HG03354 (cell line): ENCODE measurements at regions not wholly inside any gene's neighbourhood (a gene's known extent, or its start where the extent isn't known, plus 50 kb on each side); places are given as distances from the start of the nearest gene placed in this dataset.

Experiments
- ATAC-seq: cut with Tn5 transposase; IDR thresholded peaks from one replicate; pipeline ENCODE4 v1.9.1; 2021; ENCODE audit warnings: mild to moderate bottlenecking; ENCODE audit not compliant: unreplicated experiment, poor library complexity, severe bottlenecking

DNA sequence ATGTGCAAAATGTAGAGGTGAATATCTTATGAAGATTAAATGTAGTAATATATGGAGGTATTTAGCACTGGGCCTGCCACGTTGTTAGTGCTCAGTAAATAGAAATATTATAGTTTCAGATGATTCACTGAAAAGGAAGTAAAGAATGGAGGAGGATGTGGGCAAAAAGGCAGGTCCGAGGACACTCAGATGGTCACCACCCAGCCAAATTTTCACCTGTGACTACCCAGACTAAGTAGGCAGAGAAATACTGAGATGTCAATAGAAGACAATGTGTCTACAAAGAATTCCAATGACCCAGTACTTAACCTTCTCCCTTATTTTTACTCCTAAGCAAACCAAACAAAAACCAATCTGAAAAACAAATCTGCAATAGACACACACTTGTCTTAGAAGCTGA lies 70.3 kb upstream of the ATP10B start:
- ATAC-seq = no peak

DNA sequence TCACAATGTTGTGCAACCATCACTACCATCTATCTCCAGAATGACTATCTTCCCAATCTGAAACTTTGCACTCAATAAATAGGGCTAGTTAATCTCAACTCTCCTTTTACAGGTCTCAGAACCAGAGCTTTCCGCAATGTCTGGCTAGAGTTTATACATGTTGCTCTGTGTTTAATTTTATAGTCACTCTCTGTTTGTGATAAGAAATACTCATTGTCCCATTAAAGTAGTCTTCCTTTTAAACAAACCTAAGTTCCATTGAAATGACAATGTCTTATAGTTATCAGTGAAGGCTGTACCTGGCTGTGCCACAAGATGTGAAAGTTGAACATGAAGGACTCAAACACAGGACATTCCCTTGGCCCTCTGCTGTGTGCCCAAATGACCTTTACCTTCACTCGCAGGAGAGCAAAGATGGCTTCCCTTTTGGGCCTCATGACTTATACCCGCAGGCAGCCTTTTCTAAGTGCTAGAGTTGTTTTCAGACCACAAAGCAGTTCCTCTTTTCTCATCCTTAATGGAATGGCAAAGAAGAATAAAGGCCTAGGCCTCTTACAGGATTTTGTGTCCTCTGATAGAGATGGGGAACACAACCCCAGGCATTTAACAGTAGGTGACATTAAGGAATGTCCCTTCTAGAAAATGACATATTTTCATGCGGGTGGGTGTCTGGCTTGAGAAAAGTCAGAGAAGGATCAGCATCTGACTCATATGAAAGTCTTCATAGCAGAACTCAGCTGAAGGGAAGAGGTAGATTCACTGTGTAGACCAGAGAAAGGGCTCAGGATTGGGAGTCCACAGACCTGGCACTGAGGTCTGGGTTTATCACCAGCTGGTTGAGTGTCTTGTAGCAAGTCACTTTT lies 69.6 kb upstream of the ATP10B start:
- no peak for ATAC-seq

DNA sequence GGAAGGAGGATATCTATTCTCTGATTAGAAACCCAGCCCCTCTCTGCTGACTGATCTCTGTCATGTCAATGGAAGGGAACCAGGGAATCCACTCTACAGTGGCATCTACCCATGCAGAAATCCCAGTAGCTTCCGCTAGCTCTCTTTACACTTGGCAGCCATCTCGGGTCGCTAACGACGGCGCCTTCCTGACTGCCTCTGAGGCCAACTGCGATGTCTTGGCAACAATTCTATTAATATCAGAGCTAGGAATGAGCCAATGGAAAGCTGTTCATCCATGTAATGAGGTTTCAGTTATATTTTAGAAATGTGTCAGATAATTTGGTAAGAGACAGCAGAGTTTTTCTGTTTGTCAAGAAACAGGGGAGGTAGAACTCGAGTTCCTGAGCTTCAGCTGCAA lies 67.6 kb upstream of the ATP10B start:
- ATAC-seq = no peak

DNA sequence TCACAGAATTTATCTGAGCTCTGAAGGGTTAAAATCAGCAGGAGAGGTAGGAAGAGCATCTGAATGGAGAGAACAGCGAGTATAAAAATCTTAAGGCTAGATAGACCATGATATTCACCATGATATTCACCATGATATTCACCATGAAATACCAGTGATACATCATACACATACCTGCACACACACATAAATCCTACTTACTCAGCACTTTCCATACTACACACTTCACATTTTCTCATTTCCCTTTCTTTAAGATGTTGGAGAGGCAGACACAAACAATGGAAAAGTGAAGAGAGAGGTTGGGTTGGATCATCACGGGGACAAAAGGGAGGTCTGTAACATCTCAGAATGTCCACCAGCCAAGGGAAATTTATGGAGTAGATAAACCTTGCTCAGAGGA lies 66.4 kb upstream of the ATP10B start:
- ATAC-seq = no peak

DNA sequence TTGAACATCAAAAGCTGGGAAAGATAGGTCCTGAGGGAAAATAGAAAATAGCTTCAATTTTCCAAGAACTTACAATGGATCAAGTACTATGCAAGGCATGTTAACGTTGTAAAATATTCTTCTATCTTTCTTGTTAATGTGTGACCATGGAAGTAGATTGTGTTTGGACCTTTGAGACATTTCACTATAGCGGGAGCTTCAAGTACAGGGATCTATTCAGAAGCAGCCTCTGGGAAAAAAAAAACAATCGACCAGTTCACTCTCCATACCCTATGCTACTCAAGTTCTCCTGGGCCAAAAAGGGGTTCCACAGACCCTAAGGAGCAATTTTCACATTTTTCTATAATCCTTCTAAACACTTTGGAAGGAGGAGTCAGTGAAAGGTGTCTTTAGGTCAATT lies 54.1 kb upstream of the ATP10B start:
- no peak for ATAC-seq

DNA sequence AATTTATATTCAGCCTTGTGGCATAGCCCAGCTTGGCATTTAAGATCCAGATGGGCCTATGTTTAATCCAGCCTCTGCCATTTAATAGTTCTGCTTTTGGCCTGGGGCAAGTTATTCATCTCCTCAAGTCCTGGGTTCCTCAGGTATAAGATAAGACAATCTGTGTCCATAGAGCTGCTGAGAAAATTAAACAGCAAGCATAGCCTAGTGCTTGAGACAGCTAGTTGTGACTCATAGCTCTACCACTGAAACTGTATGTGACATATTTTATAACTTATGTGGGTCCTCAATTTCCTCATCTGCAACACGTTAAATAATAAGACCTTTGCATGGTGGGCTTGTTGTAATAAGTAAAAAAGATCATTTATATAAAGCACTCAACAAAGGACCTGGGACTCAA lies 53.3 kb upstream of the ATP10B start:
- no peak for ATAC-seq

DNA sequence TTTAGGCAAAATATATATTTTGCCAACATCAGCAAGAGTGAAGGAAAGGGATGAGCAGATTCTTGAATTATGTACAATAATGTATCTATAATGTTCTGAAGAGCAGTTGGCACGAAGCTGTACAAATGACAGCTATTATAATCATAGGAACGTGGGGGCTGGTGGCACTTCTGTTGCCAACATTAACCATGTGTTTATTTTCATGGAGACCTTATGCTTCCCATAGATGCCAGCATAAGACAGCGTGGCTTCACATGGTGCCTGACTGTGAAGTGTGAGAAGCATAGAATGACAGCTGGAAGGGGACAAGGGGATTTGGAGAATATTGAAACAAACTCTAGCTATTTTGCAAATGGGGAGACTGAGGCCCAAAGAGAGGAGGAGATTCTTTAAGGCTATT lies 52.6 kb upstream of the ATP10B start:
- no peak for ATAC-seq

DNA sequence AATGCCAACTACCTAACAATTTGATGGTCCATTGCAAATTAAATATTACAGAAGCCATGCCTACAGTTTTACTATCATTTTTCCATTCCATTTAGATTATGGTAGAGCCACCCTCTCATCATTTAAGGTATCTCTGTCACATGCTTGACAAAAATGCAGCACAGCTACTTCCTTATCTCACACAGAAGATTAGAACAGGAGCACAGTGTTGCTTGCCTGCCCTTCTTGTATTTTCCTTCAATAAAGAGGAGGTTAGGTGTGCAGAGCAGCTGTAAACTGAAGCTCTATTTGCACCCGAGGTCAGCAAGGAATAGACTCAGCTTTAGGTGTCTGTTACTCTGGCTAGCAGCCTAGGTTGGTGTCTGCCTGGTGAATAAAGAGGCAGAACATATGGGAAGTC lies 51.5 kb upstream of the ATP10B start:
- no peak for ATAC-seq

DNA sequence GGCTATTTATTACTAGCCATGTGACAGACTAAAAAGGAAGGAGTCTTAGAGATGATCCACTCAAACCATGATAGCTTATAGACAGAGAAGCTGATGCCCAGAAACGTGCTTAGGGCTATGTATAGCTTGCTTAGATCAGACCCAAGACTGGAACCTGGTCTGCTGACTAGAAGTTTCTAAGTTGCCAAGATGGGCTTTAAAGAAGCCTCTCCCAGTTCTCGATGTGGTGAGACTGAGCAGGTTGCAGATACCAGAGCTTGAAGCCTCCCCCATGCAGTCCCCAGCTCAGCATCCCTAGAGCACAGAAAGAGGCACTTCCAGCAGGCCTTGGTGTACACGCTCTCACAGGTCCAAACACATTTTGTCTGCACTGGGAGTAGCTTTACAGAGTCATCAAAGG lies 51.1 kb upstream of the ATP10B start:
- ATAC-seq = no peak
